A549 (cell line): ENCODE measurements at regions not wholly inside any gene's neighbourhood (a gene's known extent, or its start where the extent isn't known, plus 50 kb on each side); places are given as distances from the start of the nearest gene placed in this dataset.

ENCODE experiments used
- ATAC-seq, 2 experiments: fragments of 200-7000 bp in 1 of 2; fragments of >200 bp in 1 of 2; cut with Nextera tagmentation in 1 of 2; cut with Tn5 transposase in 1 of 2; 3 replicates each; pipeline versions ENCODE4 v1.8.0 to v1.9.1; 2018 to 2020; ENCODE audit warnings: mild to moderate bottlenecking in 1 of 2, moderate library complexity in 1 of 2
- CTCF ChIA-PET: fragments of 300-600 bp; sonication (Branson Sonifier 250); formaldehyde crosslinking; extraction: SDS; loops from one replicate; lab custom pipeline; 2021; ENCODE audit warnings: antibody characterized with exemption, inconsistent platforms; lab: Yijun Ruan, JAX
- POLR2A ChIA-PET: fragments of 350-600 bp; formaldehyde crosslinking; extraction: SDS; loops from one replicate; lab custom pipeline; 2021; ENCODE audit warnings: antibody characterized with exemption, inconsistent platforms; lab: Yijun Ruan, JAX
- DNase-seq, 2 experiments: peaks; one replicate each; pipeline versions ENCODE4 v3.0.0 to v3.0.0-alpha.2; 2011 to 2016; ENCODE audit warnings: low read depth in 1 of 2, low spot score in 1 of 2
- FAIRE-seq: peaks from 2 replicates; lab custom pipeline; 2011; peaks lifted over from hg19 to GRCh38; lab: Jason Lieb, UNC
- H3K27ac ChIP-seq, 2 experiments: fragments of >200 bp; sonication (Bioruptor Twin); formaldehyde crosslinking; 3 replicates each; pipeline ENCODE4 v1.5.1; 2016 to 2017
- H3K4me1 ChIP-seq: fragments of >200 bp; sonication (Bioruptor Twin); formaldehyde crosslinking; 3 replicates; pipeline ENCODE4 v1.6.1; 2016
- H3K4me2 ChIP-seq: fragments of >200 bp; sonication (Bioruptor Twin); formaldehyde crosslinking; 3 replicates; pipeline ENCODE4 v1.6.1; 2016
- H3K4me3 ChIP-seq: fragments of >200 bp; sonication (Bioruptor Twin); formaldehyde crosslinking; 3 replicates; pipeline ENCODE4 v1.5.1; 2016
- H3K9me3 ChIP-seq: fragments of >200 bp; sonication (Bioruptor Twin); formaldehyde crosslinking; 3 replicates; pipeline ENCODE4 v1.6.1; 2016
- ATOH8 ChIP-seq: fragments of 250-450 bp; sonication (Bioruptor Pico); IDR thresholded peaks from 2 replicates; pipeline ENCODE4 v1.5.0; 2020; ENCODE audit warnings: low read depth, mild to moderate bottlenecking, moderate library complexity
- CBX2 ChIP-seq: fragments of 200-600 bp; sonication (generic); IDR thresholded peaks from 2 replicates; pipeline ENCODE4 v1.6.1; 2016; ENCODE audit warnings: low read depth, mild to moderate bottlenecking, borderline replicate concordance
- E2F6 ChIP-seq: IDR thresholded peaks from 2 replicates; pipeline ENCODE4 v1.6.1; 2012; ENCODE audit warnings: low read depth, borderline replicate concordance
- ELK1 ChIP-seq: fragments of 150-350 bp; IDR thresholded peaks from 2 replicates; pipeline ENCODE4 v1.6.1; 2014; ENCODE audit warnings: low read depth, mild to moderate bottlenecking, low read length
- EP300 ChIP-seq, 2 experiments: fragments of >200 bp; sonication (Bioruptor Twin); formaldehyde crosslinking; IDR thresholded peaks; 2 replicates in 1 of 2; 3 replicates in 1 of 2; pipeline ENCODE4 v1.6.1; 2016 to 2017
- ESRRA ChIP-seq: fragments of 150-350 bp; IDR thresholded peaks from 2 replicates; pipeline ENCODE4 v1.6.1; 2014; ENCODE audit warnings: mild to moderate bottlenecking, low read length, borderline replicate concordance
- FOSB ChIP-seq: fragments of 250-450 bp; sonication (Bioruptor Pico); IDR thresholded peaks from 2 replicates; pipeline ENCODE4 v1.5.0; 2020; ENCODE audit warnings: mild to moderate bottlenecking, moderate library complexity
- FOSL2 ChIP-seq, 2 experiments: fragments of 450-650 bp in 1 of 2; fragments of >200 bp in 1 of 2; sonication (Bioruptor Twin) in 1 of 2; formaldehyde crosslinking; IDR thresholded peaks; 2 replicates each; pipeline versions ENCODE4 v1.5.0 to v1.6.1; 2016 to 2020; ENCODE audit warnings: mild to moderate bottlenecking in 1 of 2, moderate library complexity in 1 of 2
- FOXS1 ChIP-seq: fragments of 250-450 bp; sonication (Bioruptor Pico); IDR thresholded peaks from 2 replicates; pipeline ENCODE4 v1.5.0; 2020; ENCODE audit warnings: mild to moderate bottlenecking, moderate library complexity
- HDAC2 ChIP-seq: fragments of 200-600 bp; sonication (generic); IDR thresholded peaks from 2 replicates; pipeline ENCODE4 v1.6.1; 2016
- HES2 ChIP-seq: fragments of >200 bp; sonication (Bioruptor Twin); formaldehyde crosslinking; IDR thresholded peaks from 2 replicates; pipeline ENCODE4 v1.6.1; 2016
- HMGXB4 ChIP-seq: fragments of 250-450 bp; sonication (Bioruptor Pico); IDR thresholded peaks from 2 replicates; pipeline ENCODE4 v1.5.0; 2021; ENCODE audit warnings: mild to moderate bottlenecking, moderate library complexity, borderline replicate concordance
- HOXB13 ChIP-seq: fragments of 250-450 bp; sonication (Bioruptor Pico); IDR thresholded peaks from 2 replicates; pipeline ENCODE4 v1.5.0; 2020; ENCODE audit warnings: low read depth, mild to moderate bottlenecking, moderate library complexity
- HOXB5 ChIP-seq: fragments of 250-450 bp; sonication (Bioruptor Pico); IDR thresholded peaks from 2 replicates; pipeline ENCODE4 v1.5.0; 2020; ENCODE audit warnings: mild to moderate bottlenecking, moderate library complexity
- JUN ChIP-seq, 2 experiments: fragments of >200 bp; sonication (Bioruptor Twin); formaldehyde crosslinking; IDR thresholded peaks; 2 replicates in 1 of 2; 3 replicates in 1 of 2; pipeline ENCODE4 v1.6.1; 2016 to 2017
- KDM5A ChIP-seq: fragments of 200-600 bp; sonication (generic); IDR thresholded peaks from 2 replicates; pipeline ENCODE4 v1.6.1; 2016; ENCODE audit warnings: antibody characterized with exemption, mild to moderate bottlenecking
- NR3C1 ChIP-seq: fragments of >200 bp; sonication (Bioruptor Twin); formaldehyde crosslinking; IDR thresholded peaks from 3 replicates; pipeline ENCODE4 v1.6.1; 2017
- POLR2AphosphoS2 ChIP-seq: conservative IDR thresholded peaks from 2 replicates; pipeline ENCODE4 v1.6.1; 2012; ENCODE audit warnings: low read length, improper control_type of control experiment, inconsistent platforms
- RARB ChIP-seq: fragments of 250-450 bp; sonication (Bioruptor Pico); IDR thresholded peaks from 2 replicates; pipeline ENCODE4 v1.8.0; 2021; ENCODE audit warnings: mild to moderate bottlenecking, moderate library complexity
- REST ChIP-seq: fragments of 200-600 bp; sonication (generic); IDR thresholded peaks from 2 replicates; pipeline ENCODE4 v1.6.1; 2016; ENCODE audit warnings: antibody characterized with exemption, mild to moderate bottlenecking, moderate library complexity
- SREBF2 ChIP-seq: fragments of 450-650 bp; IDR thresholded peaks from 2 replicates; pipeline ENCODE4 v1.6.1; 2014; ENCODE audit warnings: mild to moderate bottlenecking, moderate library complexity
- TFCP2L1 ChIP-seq: fragments of 250-450 bp; sonication (Bioruptor Pico); IDR thresholded peaks from 2 replicates; pipeline ENCODE4 v1.5.0; 2021; ENCODE audit warnings: mild to moderate bottlenecking
- TP53 ChIP-seq: fragments of 250-450 bp; sonication (Bioruptor Pico); IDR thresholded peaks from 2 replicates; pipeline ENCODE4 v1.5.0; 2021; ENCODE audit warnings: mild to moderate bottlenecking, moderate library complexity
- USF2 ChIP-seq: fragments of 450-650 bp; IDR thresholded peaks from 2 replicates; pipeline ENCODE4 v1.6.1; 2014; ENCODE audit warnings: antibody characterized with exemption
- ZSCAN20 ChIP-seq: fragments of 250-450 bp; sonication (Bioruptor Pico); IDR thresholded peaks from 2 replicates; pipeline ENCODE4 v1.8.0; 2022; ENCODE audit warnings: mild to moderate bottlenecking, moderate library complexity
- WGBS: methylation state at CpG from one replicate; pipeline ENCODE4 v1.1.6; 2017; ENCODE audit errors: missing lambda C conversion rate; 5-methylcytosine and 5-hydroxymethylcytosine counted together

- Histone ChIP-seq H3K27ac (no peak overlapping the region), H3K9me3 (no peaks in the 10 kb centered on the region), H3K4me2 (no peak overlapping the region), H3K4me3 (no peak overlapping the region), H3K4me1 (no peaks in the 10 kb centered on the region)
- no peak for FAIRE-seq
- ChIA-PET POLR2A (no interaction called here), CTCF (no interaction called here)
- WGBS = 33% methylated on average over 8 of the region's 8 CpGs
- DNase-seq = no peak
- TF ChIP-seq E2F6 (no peak), FOSB (CRISPR knock-in tag) (no peak), HOXB13 (CRISPR knock-in tag) (no peak), ATOH8 (CRISPR knock-in tag) (no peak), TP53 (CRISPR knock-in tag) (no peak), HOXB5 (CRISPR knock-in tag) (no peak)
- ATAC-seq = no peak
These were observed 195.8 kb downstream of the IRX5 start for GRCh38 chr16:55126456-55126855.

- Histone ChIP-seq H3K4me1 (no peaks in the 10 kb centered on the region), H3K9me3 (no peaks in the 10 kb centered on the region), H3K4me3 (no peak overlapping the region), H3K27ac (no peak overlapping the region), H3K4me2 (no peak overlapping the region)
- POLR2A ChIA-PET = no interaction called here
- ATAC-seq (no peak), FAIRE-seq (no peak), DNase-seq (no peak)
- TF ChIP-seq ESRRA (no peak), EP300 (IDR thresholded peaks at IDR 0.05) (no peak), RARB (CRISPR knock-in tag) (no peak), HES2 (no peak), JUN (IDR thresholded peaks at IDR 0.05) (no peak), HDAC2 (no peak), CBX2 (no peak), NR3C1 (no peak), HMGXB4 (CRISPR knock-in tag) (no peak)
- CTCF ChIA-PET = no interaction called here
- 24% methylated on average over 6 of the region's 12 CpGs for WGBS
These were observed 193.5 kb upstream of the IRX6 start for GRCh38 chr16:55130456-55130855.

GRCh38 chr16:55130911-55131310 lies 193.1 kb upstream of the IRX6 start:
- no peak for ATAC-seq
- no peak overlapping the region for H3K4me3 ChIP-seq
- TF ChIP-seq HOXB5 (CRISPR knock-in tag) (no peak), TP53 (CRISPR knock-in tag) (no peak), REST (no peak), FOXS1 (CRISPR knock-in tag) (no peak), USF2 (no peak), HES2 (no peak), FOSL2 (IDR thresholded peaks at IDR 0.05) (no peak), FOSL2 (CRISPR knock-in tag; IDR thresholded peaks at IDR 0.05) (no peak), KDM5A (no peak), ELK1 (no peak), ZSCAN20 (CRISPR knock-in tag) (no peak), TFCP2L1 (no peak), POLR2AphosphoS2 (no peak), SREBF2 (no peak)
- CTCF ChIA-PET = no interaction called here
- no peaks in the 10 kb centered on the region for H3K4me1 ChIP-seq
- POLR2A ChIA-PET = no interaction called here
- no peak for FAIRE-seq
- 10% methylated on average over 2 of the region's 2 CpGs for WGBS
- no peaks in the 10 kb centered on the region for H3K9me3 ChIP-seq
- no peak overlapping the region for H3K4me2 ChIP-seq
- no peak for DNase-seq
- no peak overlapping the region for H3K27ac ChIP-seq
